IMR-90 (cell line): ENCODE measurements at regions not wholly inside any gene's neighbourhood (a gene's known extent, or its start where the extent isn't known, plus 50 kb on each side); places are given as distances from the start of the nearest gene placed in this dataset.

Experiments
- ATAC-seq: fragments of 200-7000 bp; cut with Tn5 transposase; 2 replicates; pipeline ENCODE4 v1.9.1; 2020; ENCODE audit warnings: low read depth, mild to moderate bottlenecking, moderate library complexity
- BruUV-seq: library from RNA; stranded (reverse); fragments of 400-500 nt; replicated peaks from 2 replicates; lab custom pipeline; 2021; lab: Mats Ljungman, UMichigan
- CTCF ChIA-PET: fragments of 300-600 bp; formaldehyde crosslinking; extraction: SDS; loops from one replicate; lab custom pipeline; 2021; ENCODE audit warnings: antibody characterized with exemption; lab: Yijun Ruan, JAX
- POLR2A ChIA-PET: fragments of 300-600 bp; sonication (Branson Sonifier 250); formaldehyde crosslinking; loops from one replicate; lab custom pipeline; 2022; ENCODE audit warnings: antibody characterized with exemption; ENCODE audit not compliant: unreplicated experiment; lab: Charles Lee
- DNase-seq: peaks from one replicate; pipeline ENCODE4 v3.0.0; 2013
- H2AFZ ChIP-seq: replicated peaks from 2 replicates; pipeline ENCODE3; 2013; ENCODE audit warnings: low read length, mild to moderate bottlenecking; ENCODE audit not compliant: poor library complexity
- H2AK5ac ChIP-seq: 2 replicates; pipeline ENCODE4 v1.6.1; 2013; ENCODE audit warnings: low read depth, low read length, inconsistent platforms
- H2AK9ac ChIP-seq: replicated peaks from 2 replicates; pipeline ENCODE3; 2013; ENCODE audit warnings: mild to moderate bottlenecking, low read depth, low read length, moderate library complexity; ENCODE audit not compliant: poor library complexity
- H2BK120ac ChIP-seq: 2 replicates; pipeline ENCODE4 v1.6.1; 2013; ENCODE audit warnings: low read depth, low read length, inconsistent platforms
- H2BK15ac ChIP-seq: 3 replicates; pipeline ENCODE4 v1.6.1; 2013; ENCODE audit warnings: low read depth, low read length, inconsistent platforms
- H2BK20ac ChIP-seq: 2 replicates; pipeline ENCODE4 v1.6.1; 2013; ENCODE audit warnings: low read depth, mild to moderate bottlenecking, inconsistent platforms, low read length, moderate library complexity
- H2BK5ac ChIP-seq: 2 replicates; pipeline ENCODE4 v1.6.1; 2013; ENCODE audit warnings: mild to moderate bottlenecking, low read depth, low read length, inconsistent platforms; ENCODE audit not compliant: poor library complexity, severe bottlenecking
- H3K14ac ChIP-seq: replicated peaks from 2 replicates; pipeline ENCODE4 v1.6.1; 2013; ENCODE audit warnings: low read depth, low read length, inconsistent platforms
- H3K18ac ChIP-seq: 2 replicates; pipeline ENCODE4 v1.6.1; 2013; ENCODE audit warnings: low read depth, low read length, control low read depth
- H3K23ac ChIP-seq: 2 replicates; pipeline ENCODE4 v1.6.1; 2013; ENCODE audit warnings: low read depth, low read length, inconsistent platforms
- H3K27ac ChIP-seq: 2 replicates; pipeline ENCODE4 v1.5.1; 2013; ENCODE audit warnings: mild to moderate bottlenecking, control low read depth, low read length; ENCODE audit not compliant: insufficient read depth
- H3K27me3 ChIP-seq: 2 replicates; pipeline ENCODE4 v1.6.1; 2013; ENCODE audit warnings: low read length; ENCODE audit not compliant: control insufficient read depth, insufficient read depth
- H3K36me3 ChIP-seq: 2 replicates; pipeline ENCODE4 v1.6.1; 2013; ENCODE audit warnings: low read length, mixed read lengths; ENCODE audit not compliant: control insufficient read depth, insufficient read depth
- H3K4ac ChIP-seq: 2 replicates; pipeline ENCODE4 v1.6.1; 2013; ENCODE audit warnings: low read depth, low read length, inconsistent platforms
- H3K4me1 ChIP-seq: 2 replicates; pipeline ENCODE4 v1.6.1; 2013; ENCODE audit warnings: low read length, mixed read lengths; ENCODE audit not compliant: control insufficient read depth, insufficient read depth
- H3K4me2 ChIP-seq: 2 replicates; pipeline ENCODE4 v1.6.1; 2013; ENCODE audit warnings: low read depth, mild to moderate bottlenecking, control low read depth, low read length, moderate library complexity
- H3K4me3 ChIP-seq: 2 replicates; pipeline ENCODE4 v1.5.1; 2013; ENCODE audit warnings: low read depth, mild to moderate bottlenecking, control low read depth, low read length, moderate library complexity; ENCODE audit not compliant: insufficient read depth
- H3K56ac ChIP-seq: 2 replicates; pipeline ENCODE4 v1.6.1; 2013; ENCODE audit warnings: low read length, inconsistent platforms; ENCODE audit not compliant: insufficient read depth; ENCODE audit errors: extremely low read depth
- H3K79me1 ChIP-seq, 2 experiments: 2 replicates each; pipeline ENCODE4 v1.6.1; 2013; ENCODE audit warnings: low read length in 2 of 2, inconsistent platforms in 1 of 2, low read depth in 1 of 2
- H3K9ac ChIP-seq: 2 replicates; pipeline ENCODE4 v1.6.1; 2013; ENCODE audit warnings: low read depth, low read length, control low read depth
- H3K9me1 ChIP-seq: 2 replicates; pipeline ENCODE4 v1.6.1; 2013; ENCODE audit warnings: low read length, inconsistent platforms; ENCODE audit not compliant: insufficient read depth
- H3K9me3 ChIP-seq: 2 replicates; pipeline ENCODE4 v1.6.1; 2013; ENCODE audit warnings: low read length; ENCODE audit not compliant: control insufficient read depth, insufficient read depth
- H4K20me1 ChIP-seq: 2 replicates; pipeline ENCODE4 v1.6.1; 2013; ENCODE audit warnings: low read length, inconsistent platforms; ENCODE audit not compliant: insufficient read depth
- H4K5ac ChIP-seq: 2 replicates; pipeline ENCODE4 v1.6.1; 2013; ENCODE audit warnings: mild to moderate bottlenecking, low read depth, low read length, control low read depth
- H4K8ac ChIP-seq, 2 experiments: 2 replicates each; pipeline ENCODE4 v1.6.1; 2013; ENCODE audit warnings: low read depth in 2 of 2, low read length in 2 of 2, control low read depth in 1 of 2, inconsistent platforms in 1 of 2
- H4K91ac ChIP-seq: 2 replicates; pipeline ENCODE4 v1.6.1; 2013; ENCODE audit warnings: low read depth, low read length, inconsistent platforms; ENCODE audit not compliant: insufficient read depth
- CEBPB ChIP-seq: IDR thresholded peaks from 2 replicates; pipeline ENCODE4 v1.6.1; 2012; ENCODE audit warnings: low read depth, low read length, improper control_type of control experiment
- CHD1 ChIP-seq: IDR thresholded peaks from 2 replicates; pipeline ENCODE4 v1.6.1; 2012; ENCODE audit warnings: low read depth, low read length, improper control_type of control experiment
- CTCF ChIP-seq: conservative IDR thresholded peaks from 2 replicates; pipeline ENCODE4 v1.5.1; 2012; ENCODE audit warnings: mild to moderate bottlenecking, low read depth, low read length, improper control_type of control experiment
- MAFK ChIP-seq: IDR thresholded peaks from 2 replicates; pipeline ENCODE4 v1.6.1; 2012; ENCODE audit warnings: low read depth, low read length, improper control_type of control experiment
- POLR2A ChIP-seq: IDR thresholded peaks from 2 replicates; pipeline ENCODE4 v1.6.1; 2012; ENCODE audit warnings: mild to moderate bottlenecking, low read depth, low read length
- RAD21 ChIP-seq: IDR thresholded peaks from 2 replicates; pipeline ENCODE4 v1.6.1; 2012; ENCODE audit warnings: low read length, improper control_type of control experiment
- RFX5 ChIP-seq: IDR thresholded peaks from 2 replicates; pipeline ENCODE4 v1.8.0; 2012; ENCODE audit warnings: low read depth, mild to moderate bottlenecking, low read length, moderate library complexity
- SMC3 ChIP-seq: fragments of 150-350 bp; IDR thresholded peaks from 2 replicates; pipeline ENCODE4 v1.6.1; 2016; ENCODE audit warnings: low read depth, mild to moderate bottlenecking, antibody characterized with exemption, low read length, moderate library complexity
- WGBS, 2 experiments: methylation state at CpG; one replicate each; pipeline versions ENCODE4 v1.1.5 to v1.1.7; 2013; ENCODE audit warnings: missing lambda C conversion rate in 2 of 2; ENCODE audit not compliant: insufficient read length in 1 of 2; ENCODE audit errors: extremely low coverage in 2 of 2; 5-methylcytosine and 5-hydroxymethylcytosine counted together
- dilution Hi-C: fragments of 300-500 bp; cut with HindIII; formaldehyde crosslinking; loops from one replicate; pipeline ENCODE4 v1.14.3; 2018; ENCODE audit warnings: low sequenced_read_pairs; ENCODE audit not compliant: unreplicated experiment
- in situ Hi-C: fragments of 300-500 bp; cut with MboI; formaldehyde crosslinking; loops from 3 replicates; pipeline ENCODE4 v1.14.3; 2019; ENCODE audit warnings: low sequenced_read_pairs, inconsistent platforms, mixed read lengths
- intact Hi-C: fragments of 100-400 bp; cut with micrococcal nuclease; formaldehyde crosslinking; loops from 2 replicates; pipeline ENCODE4 v1.10.0; 2022
- TF ChIP-seq, protein P1 (sequence below): fragments of 150-350 bp; IDR thresholded peaks from 2 replicates; pipeline ENCODE4 v1.6.1; 2016; ENCODE audit warnings: low read depth, mild to moderate bottlenecking, low read length, moderate library complexity, borderline replicate concordance

GRCh38 chr18:30683836-30684235 is 358.7 kb downstream of the DSC3 start:
- Histone ChIP-seq H3K79me1 (no peaks in the 10 kb centered on the region), H2BK15ac (no peak overlapping the region), H3K4me3 (no peak overlapping the region), H4K5ac (no peak overlapping the region), H3K9me3 (peaks cover 4% of the 10 kb centered on the region; the same call in 1 of the 2 replicates), H4K91ac (no peak overlapping the region), H3K9ac (no peak overlapping the region), H4K20me1 (no peaks in the 10 kb centered on the region), H3K27ac (no peak overlapping the region), H3K4me1 (no peaks in the 10 kb centered on the region), H3K23ac (no peak overlapping the region), H2AFZ (no peak overlapping the region), H2BK120ac (no peak overlapping the region), H3K36me3 (no peaks in the 10 kb centered on the region), H3K4me2 (no peak overlapping the region), H3K9me1 (no peaks in the 10 kb centered on the region), H2AK5ac (no peak overlapping the region), H3K18ac (no peak overlapping the region), H3K14ac (no peak overlapping the region), H2BK20ac (no peak overlapping the region), H3K4ac (no peak overlapping the region), H2AK9ac (no peak overlapping the region), H3K27me3 (no peaks in the 10 kb centered on the region), H2BK5ac (no peak overlapping the region), H4K8ac (no peak overlapping the region), H3K56ac (no peak overlapping the region)
- ATAC-seq (no peak), DNase-seq (no peak)
- ChIA-PET POLR2A (no interaction called here), CTCF (no interaction called here)
- dilution Hi-C loops, result no loop called here
- WGBS, 2 experiments, result no CpG with 5 or more reads among the region's 2 CpGs
- TF ChIP-seq RFX5 (no peak), RAD21 (no peak), MAFK (no peak), SMC3 (no peak), CHD1 (no peak), POLR2A (no peak), CEBPB (no peak), CTCF (no peak)
- TF ChIP-seq, protein P1, sequence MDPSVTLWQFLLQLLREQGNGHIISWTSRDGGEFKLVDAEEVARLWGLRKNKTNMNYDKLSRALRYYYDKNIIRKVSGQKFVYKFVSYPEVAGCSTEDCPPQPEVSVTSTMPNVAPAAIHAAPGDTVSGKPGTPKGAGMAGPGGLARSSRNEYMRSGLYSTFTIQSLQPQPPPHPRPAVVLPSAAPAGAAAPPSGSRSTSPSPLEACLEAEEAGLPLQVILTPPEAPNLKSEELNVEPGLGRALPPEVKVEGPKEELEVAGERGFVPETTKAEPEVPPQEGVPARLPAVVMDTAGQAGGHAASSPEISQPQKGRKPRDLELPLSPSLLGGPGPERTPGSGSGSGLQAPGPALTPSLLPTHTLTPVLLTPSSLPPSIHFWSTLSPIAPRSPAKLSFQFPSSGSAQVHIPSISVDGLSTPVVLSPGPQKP, result no peak
- no TSS peak for BruUV-seq
- intact Hi-C loops, result no loop called here
- in situ Hi-C loops, result no loop called here
